Stimulated activated memory B cell treated with anti-CD40 and anti-IgM and Interleukin-4, amounts not matched to agents 10 μg/mL and 1 μg/mL and 100 μg/mL, for 72 hours (primary cell): ENCODE measurements at regions not wholly inside any gene's neighbourhood (a gene's known extent, or its start where the extent isn't known, plus 50 kb on each side); places are given as distances from the start of the nearest gene placed in this dataset.

Experiments used
- ATAC-seq: fragments of 150-1000 bp; cut with Tn5 transposase; 2 replicates; pipeline ENCODE4 v1.10.0; 2021
- H3K27ac Mint-ChIP-seq: one replicate; pipeline ENCODE4 v1.8.0; 2022; ENCODE audit warnings: mild to moderate bottlenecking, mixed read lengths
- H3K27me3 Mint-ChIP-seq: one replicate; pipeline ENCODE4 v1.8.0; 2022; ENCODE audit warnings: mixed read lengths
- H3K36me3 Mint-ChIP-seq: one replicate; pipeline ENCODE4 v1.8.0; 2022; ENCODE audit warnings: mixed read lengths
- H3K4me1 Mint-ChIP-seq: one replicate; pipeline ENCODE4 v1.8.0; 2022; ENCODE audit warnings: mixed read lengths
- H3K4me3 Mint-ChIP-seq: one replicate; pipeline ENCODE4 v1.8.0; 2022; ENCODE audit warnings: mild to moderate bottlenecking, moderate library complexity, mixed read lengths
- H3K9me3 Mint-ChIP-seq: one replicate; pipeline ENCODE4 v1.8.0; 2022; ENCODE audit warnings: mixed read lengths

DNA sequence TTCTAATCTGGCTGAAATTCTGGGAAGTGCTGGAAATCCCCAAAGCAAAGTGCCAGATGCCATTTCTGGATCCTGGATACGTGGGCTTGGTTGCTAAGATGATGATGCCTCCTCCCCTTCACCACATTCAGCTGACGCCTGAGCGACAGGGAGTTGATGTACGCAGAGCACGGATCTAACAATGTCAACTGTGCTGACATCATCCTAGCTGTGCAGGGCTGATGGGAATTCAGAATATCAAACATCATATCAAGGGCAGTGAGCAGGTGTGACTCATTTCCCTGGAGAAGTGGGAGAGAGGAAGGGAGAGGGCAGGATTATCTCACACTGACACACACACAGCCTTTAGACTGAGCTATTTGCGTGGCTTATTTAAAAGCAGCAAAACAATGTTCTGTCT is 92.6 kb upstream of the ZBTB20 start:
- no peak overlapping the region for H3K27ac Mint-ChIP-seq
- no peak overlapping the region for H3K4me3 Mint-ChIP-seq
- ATAC-seq: no peak
- H3K4me1 Mint-ChIP-seq: no peaks in the 10 kb centered on the region
- H3K27me3 Mint-ChIP-seq: no peaks in the 10 kb centered on the region
- peaks cover 6% of the 10 kb centered on the region for H3K36me3 Mint-ChIP-seq
- no peaks in the 10 kb centered on the region for H3K9me3 Mint-ChIP-seq

- Mint-ChIP-seq H3K4me3 (no peak overlapping the region), H3K36me3 (peaks cover 6% of the 10 kb centered on the region), H3K27ac (no peak overlapping the region), H3K4me1 (no peaks in the 10 kb centered on the region), H3K27me3 (no peaks in the 10 kb centered on the region), H3K9me3 (no peaks in the 10 kb centered on the region)
- ATAC-seq: no peak
These were observed 97.3 kb upstream of the ZBTB20 start for GRCh38 chr3:115244350-115244749.

- no peaks in the 10 kb centered on the region for H3K9me3 Mint-ChIP-seq
- H3K27me3 Mint-ChIP-seq: no peaks in the 10 kb centered on the region
- H3K4me3 Mint-ChIP-seq: no peak overlapping the region
- H3K4me1 Mint-ChIP-seq: no peaks in the 10 kb centered on the region
- H3K27ac Mint-ChIP-seq: no peak overlapping the region
- peaks cover 6% of the 10 kb centered on the region for H3K36me3 Mint-ChIP-seq
- ATAC-seq: no peak
These were observed 98.3 kb upstream of the ZBTB20 start for GRCh38 chr3:115245438-115245837.

- Mint-ChIP-seq H3K27ac (no peak overlapping the region), H3K27me3 (no peaks in the 10 kb centered on the region), H3K4me3 (no peak overlapping the region), H3K9me3 (no peaks in the 10 kb centered on the region), H3K36me3 (peaks cover 6% of the 10 kb centered on the region), H3K4me1 (no peaks in the 10 kb centered on the region)
- no peak for ATAC-seq
These were observed 98.8 kb upstream of the ZBTB20 start for GRCh38 chr3:115245899-115246298.

GRCh38 chr3:115246461-115247020 is 99.5 kb upstream of the ZBTB20 start:
- Mint-ChIP-seq H3K27ac (no peak overlapping the region), H3K4me1 (no peaks in the 10 kb centered on the region), H3K36me3 (peaks cover 6% of the 10 kb centered on the region), H3K9me3 (no peaks in the 10 kb centered on the region), H3K4me3 (no peak overlapping the region), H3K27me3 (no peaks in the 10 kb centered on the region)
- ATAC-seq: no peak

GRCh38 chr3:115248274-115248673 is 101.2 kb upstream of the ZBTB20 start:
- Mint-ChIP-seq H3K36me3 (peaks cover 5% of the 10 kb centered on the region), H3K27ac (no peak overlapping the region), H3K27me3 (no peaks in the 10 kb centered on the region), H3K4me3 (no peak overlapping the region), H3K9me3 (no peaks in the 10 kb centered on the region), H3K4me1 (no peaks in the 10 kb centered on the region)
- no peak for ATAC-seq

- H3K4me3 Mint-ChIP-seq: no peak overlapping the region
- H3K4me1 Mint-ChIP-seq: no peaks in the 10 kb centered on the region
- peaks cover 10% of the 10 kb centered on the region for H3K27me3 Mint-ChIP-seq
- no peak for ATAC-seq
- H3K36me3 Mint-ChIP-seq: peaks cover 10% of the 10 kb centered on the region
- peaks cover 9% of the 10 kb centered on the region for H3K9me3 Mint-ChIP-seq
- no peak overlapping the region for H3K27ac Mint-ChIP-seq
These were observed 104.4 kb upstream of the ZBTB20 start for GRCh38 chr3:115251509-115251908.

GRCh38 chr3:115252679-115253078 is 105.6 kb upstream of the ZBTB20 start:
- Mint-ChIP-seq H3K9me3 (peaks cover 12% of the 10 kb centered on the region), H3K4me3 (no peak overlapping the region), H3K36me3 (peaks cover 10% of the 10 kb centered on the region), H3K27me3 (peaks cover 10% of the 10 kb centered on the region), H3K4me1 (no peaks in the 10 kb centered on the region), H3K27ac (no peak overlapping the region)
- no peak for ATAC-seq

DNA sequence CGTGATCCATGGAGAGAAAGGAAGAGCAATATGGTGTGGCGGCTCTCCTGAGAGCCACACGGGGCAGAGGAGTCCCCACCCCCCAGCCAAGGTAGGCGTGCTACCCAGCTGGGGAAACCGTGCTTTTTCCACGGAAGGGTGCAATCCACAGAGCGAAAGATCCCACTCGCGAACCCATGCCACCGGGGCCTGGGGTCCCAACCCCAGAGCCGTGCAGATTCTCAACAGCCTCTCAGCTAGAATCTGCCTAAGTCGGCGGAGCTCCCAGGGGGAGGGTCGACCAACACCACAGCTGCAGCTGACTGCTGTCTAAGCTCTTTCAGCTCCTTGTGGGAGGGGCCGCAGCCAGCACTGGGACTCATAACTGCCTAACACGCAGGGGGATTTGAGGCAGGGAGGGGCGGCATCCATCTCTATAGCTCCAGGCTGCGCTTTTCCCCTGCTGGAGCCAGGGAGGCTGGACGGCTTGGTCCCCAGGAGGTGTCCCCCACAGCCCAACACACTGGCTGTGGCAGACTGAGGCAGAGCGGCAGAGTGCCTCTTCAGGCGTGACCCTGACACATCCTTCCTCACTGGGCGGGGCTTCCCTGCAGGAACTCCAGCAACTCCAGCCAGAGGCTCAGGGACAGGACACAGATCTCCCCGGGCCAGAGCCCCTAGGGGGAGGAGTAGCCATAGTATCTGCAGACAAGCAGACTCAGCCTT is 107.6 kb upstream of the ZBTB20 start:
- peaks cover 10% of the 10 kb centered on the region for H3K36me3 Mint-ChIP-seq
- H3K27ac Mint-ChIP-seq: no peak overlapping the region
- no peak for ATAC-seq
- no peak overlapping the region for H3K4me3 Mint-ChIP-seq
- H3K9me3 Mint-ChIP-seq: peaks cover 12% of the 10 kb centered on the region
- no peaks in the 10 kb centered on the region for H3K4me1 Mint-ChIP-seq
- H3K27me3 Mint-ChIP-seq: peaks cover 10% of the 10 kb centered on the region

GRCh38 chr3:115255197-115255585 is 108.1 kb upstream of the ZBTB20 start:
- no peaks in the 10 kb centered on the region for H3K4me1 Mint-ChIP-seq
- peaks cover 10% of the 10 kb centered on the region for H3K27me3 Mint-ChIP-seq
- no peak overlapping the region for H3K27ac Mint-ChIP-seq
- no peak for ATAC-seq
- peaks cover 12% of the 10 kb centered on the region for H3K9me3 Mint-ChIP-seq
- peaks cover 10% of the 10 kb centered on the region for H3K36me3 Mint-ChIP-seq
- H3K4me3 Mint-ChIP-seq: no peak overlapping the region

- no peaks in the 10 kb centered on the region for H3K9me3 Mint-ChIP-seq
- H3K27me3 Mint-ChIP-seq: no peaks in the 10 kb centered on the region
- no peaks in the 10 kb centered on the region for H3K4me1 Mint-ChIP-seq
- no peak overlapping the region for H3K4me3 Mint-ChIP-seq
- ATAC-seq: no peak
- no peak overlapping the region for H3K27ac Mint-ChIP-seq
- no peaks in the 10 kb centered on the region for H3K36me3 Mint-ChIP-seq
These were observed 123.8 kb upstream of the ZBTB20 start for GRCh38 chr3:115270849-115271248.

- Mint-ChIP-seq H3K27ac (no peak overlapping the region), H3K4me3 (no peak overlapping the region), H3K36me3 (no peaks in the 10 kb centered on the region), H3K27me3 (no peaks in the 10 kb centered on the region), H3K9me3 (no peaks in the 10 kb centered on the region), H3K4me1 (no peaks in the 10 kb centered on the region)
- no peak for ATAC-seq
These were observed 125.1 kb upstream of the ZBTB20 start for GRCh38 chr3:115272036-115272824.

- Mint-ChIP-seq H3K27ac (no peak overlapping the region), H3K4me1 (no peaks in the 10 kb centered on the region), H3K9me3 (peaks cover 2% of the 10 kb centered on the region), H3K27me3 (no peaks in the 10 kb centered on the region), H3K4me3 (no peak overlapping the region), H3K36me3 (no peaks in the 10 kb centered on the region)
- ATAC-seq: no peak
These were observed 128.8 kb upstream of the ZBTB20 start for GRCh38 chr3:115275896-115276295.

DNA sequence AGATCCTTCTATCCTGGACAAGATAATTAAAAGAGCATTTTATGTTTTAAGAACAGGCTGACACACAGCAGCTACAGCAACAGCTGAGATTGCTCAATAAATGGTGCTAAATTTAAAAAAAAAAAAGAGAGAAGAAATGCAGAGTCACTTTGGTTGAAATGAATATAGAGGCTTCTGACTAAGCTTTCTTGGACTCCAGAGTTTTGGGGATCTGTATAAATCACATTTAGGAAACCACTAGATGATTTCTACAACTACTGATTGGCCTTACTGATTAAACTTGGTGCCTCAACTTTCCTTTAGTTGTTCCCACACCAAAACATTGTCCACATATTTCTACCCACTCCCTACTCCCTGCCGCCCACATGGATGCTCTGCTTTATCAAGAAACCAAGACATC is 132.9 kb upstream of the ZBTB20 start:
- Mint-ChIP-seq H3K27ac (no peak overlapping the region), H3K9me3 (peaks cover 2% of the 10 kb centered on the region), H3K4me3 (no peak overlapping the region), H3K4me1 (no peaks in the 10 kb centered on the region), H3K36me3 (peaks cover 4% of the 10 kb centered on the region), H3K27me3 (no peaks in the 10 kb centered on the region)
- no peak for ATAC-seq

GRCh38 chr3:115280506-115280905 is 133.4 kb upstream of the ZBTB20 start:
- H3K36me3 Mint-ChIP-seq: peaks cover 4% of the 10 kb centered on the region
- H3K27ac Mint-ChIP-seq: no peak overlapping the region
- no peaks in the 10 kb centered on the region for H3K27me3 Mint-ChIP-seq
- H3K9me3 Mint-ChIP-seq: peaks cover 2% of the 10 kb centered on the region
- no peak for ATAC-seq
- no peaks in the 10 kb centered on the region for H3K4me1 Mint-ChIP-seq
- no peak overlapping the region for H3K4me3 Mint-ChIP-seq
